Naive thymus-derived CD4-positive, alpha-beta T cell (primary cell): ENCODE measurements at regions not wholly inside any gene's neighbourhood (a gene's known extent, or its start where the extent isn't known, plus 50 kb on each side); places are given as distances from the start of the nearest gene placed in this dataset.
"Not testable (repeated sequence)": the region's sequence is repeated elsewhere in the genome, so short reads cannot be mapped to it uniquely, and the experiment has no call there.

Experiments
- ATAC-seq: fragments of 150-1000 bp; cut with Tn5 transposase; 2 replicates; pipeline ENCODE4 v1.10.0; 2021; ENCODE audit warnings: mild to moderate bottlenecking, moderate library complexity
- CTCF ChIA-PET: fragments of 350-600 bp; sonication (Branson Sonifier 250); formaldehyde crosslinking; loops from one replicate; lab custom pipeline; 2021; ENCODE audit warnings: antibody characterized with exemption; lab: Charles Lee
- POLR2A ChIA-PET: fragments of 350-600 bp; sonication (Branson Sonifier 250); formaldehyde crosslinking; loops from one replicate; lab custom pipeline; 2021; ENCODE audit warnings: antibody characterized with exemption, inconsistent platforms; lab: Charles Lee
- DNase-seq, 9 donors: peaks; one replicate each; pipeline versions ENCODE4 v3.0.0 to v3.0.0-alpha.2; 2020 to 2022; ENCODE audit warnings: mixed read lengths in 1 of 9
- H3K27ac ChIP-seq: one replicate; pipeline ENCODE4 v1.7.0; 2013; ENCODE audit warnings: mild to moderate bottlenecking, low read depth, low read length, moderate library complexity
- H3K27me3 ChIP-seq, 2 donors: one replicate each; pipeline ENCODE4 v1.7.0; 2013; ENCODE audit warnings: low read length in 2 of 2, mild to moderate bottlenecking in 2 of 2, moderate library complexity in 2 of 2; ENCODE audit not compliant: control insufficient read depth in 2 of 2, insufficient read depth in 2 of 2
- H3K36me3 ChIP-seq, 3 experiments: 1 replicate in 2 of 3; 2 replicates in 1 of 3; pipeline ENCODE4 v1.7.0; 2013; ENCODE audit warnings: low read length in 3 of 3, mild to moderate bottlenecking in 3 of 3, moderate library complexity in 1 of 3; ENCODE audit not compliant: insufficient read depth in 3 of 3, control insufficient read depth in 2 of 3
- H3K4me1 ChIP-seq, 2 donors: one replicate each; pipeline ENCODE4 v1.7.0; 2013; ENCODE audit warnings: low read length in 2 of 2, mild to moderate bottlenecking in 2 of 2, moderate library complexity in 1 of 2; ENCODE audit not compliant: control insufficient read depth in 2 of 2, insufficient read depth in 2 of 2
- H3K4me3 ChIP-seq: 2 replicates; pipeline ENCODE4 v1.7.0; 2013; ENCODE audit warnings: mild to moderate bottlenecking, low read length
- H3K9me3 ChIP-seq, 3 experiments: 1 replicate in 2 of 3; 2 replicates in 1 of 3; pipeline ENCODE4 v1.7.0; 2013; ENCODE audit warnings: low read length in 3 of 3; ENCODE audit not compliant: control insufficient read depth in 2 of 3
- H3K27ac Mint-ChIP-seq, 9 donors: one replicate each; pipeline ENCODE4 v1.8.0; 2020 to 2022; ENCODE audit warnings: mixed read lengths in 9 of 9, mild to moderate bottlenecking in 8 of 9, moderate library complexity in 5 of 9, inconsistent platforms in 2 of 9
- H3K27me3 Mint-ChIP-seq, 5 donors: one replicate each; pipeline ENCODE4 v1.8.0; 2021 to 2022; ENCODE audit warnings: mixed read lengths in 5 of 5, mild to moderate bottlenecking in 1 of 5
- H3K36me3 Mint-ChIP-seq, 5 donors: one replicate each; pipeline ENCODE4 v1.8.0; 2020 to 2022; ENCODE audit warnings: mixed read lengths in 5 of 5, mild to moderate bottlenecking in 3 of 5, inconsistent platforms in 1 of 5
- H3K4me1 Mint-ChIP-seq, 7 donors: one replicate each; pipeline ENCODE4 v1.8.0; 2020 to 2022; ENCODE audit warnings: mixed read lengths in 7 of 7, mild to moderate bottlenecking in 3 of 7, inconsistent platforms in 1 of 7
- H3K4me3 Mint-ChIP-seq, 10 donors: one replicate each; pipeline ENCODE4 v1.8.0; 2020 to 2022; ENCODE audit warnings: mild to moderate bottlenecking in 10 of 10, mixed read lengths in 10 of 10, moderate library complexity in 6 of 10, inconsistent platforms in 2 of 10
- H3K9me3 Mint-ChIP-seq, 11 donors: one replicate each; pipeline ENCODE4 v1.8.0; 2020 to 2022; ENCODE audit warnings: mixed read lengths in 11 of 11, mild to moderate bottlenecking in 4 of 11, inconsistent platforms in 1 of 11, moderate library complexity in 1 of 11
- intact Hi-C, 2 donors: fragments of 100-400 bp; cut with micrococcal nuclease; formaldehyde crosslinking; loops; one replicate each; pipeline ENCODE4 v1.15.1; 2023

DNA sequence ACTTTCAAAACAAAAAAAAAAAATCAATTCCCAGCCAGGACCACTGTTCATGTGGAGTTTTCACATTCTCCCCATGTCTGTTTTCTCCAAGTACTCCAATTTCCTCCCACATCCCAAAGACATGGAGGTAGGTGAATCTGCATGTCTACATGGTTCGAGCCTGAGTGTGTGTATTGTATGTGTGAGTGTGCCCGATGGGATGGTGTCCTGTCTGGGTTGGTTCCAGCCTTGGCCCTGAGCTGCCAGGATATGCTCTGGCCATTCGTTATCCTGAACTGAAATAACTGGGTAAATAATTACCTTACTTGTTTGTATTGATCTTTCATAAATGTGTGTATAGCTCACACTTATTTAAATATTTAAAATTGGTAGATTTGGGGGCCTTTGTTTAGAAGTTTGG, 452.3 kb upstream of the RORB start:
- ChIA-PET CTCF (no interaction called here), POLR2A (no interaction called here)
- H3K9me3 ChIP-seq: no peaks in the 10 kb centered on the region
- H3K4me3 ChIP-seq: no peak overlapping the region
- H3K36me3 ChIP-seq: no peaks in the 10 kb centered on the region
- H3K27ac Mint-ChIP-seq: no peak overlapping the region
- DNase-seq (no peak), ATAC-seq (no peak)
- H3K36me3 Mint-ChIP-seq: no peaks in the 10 kb centered on the region
- H3K9me3 Mint-ChIP-seq: peaks cover 0 to 8% (median 0%) of the 10 kb centered on the region in 11 donors
- H3K4me3 Mint-ChIP-seq: no peak overlapping the region
- intact Hi-C loops: no loop called here
- H3K4me1 ChIP-seq: no peaks in the 10 kb centered on the region
- no peak overlapping the region for H3K27ac ChIP-seq
- peaks cover 0 to 1% (median 0%) of the 10 kb centered on the region in 7 donors for H3K4me1 Mint-ChIP-seq
- no peaks in the 10 kb centered on the region for H3K27me3 Mint-ChIP-seq
- no peaks in the 10 kb centered on the region for H3K27me3 ChIP-seq

DNA sequence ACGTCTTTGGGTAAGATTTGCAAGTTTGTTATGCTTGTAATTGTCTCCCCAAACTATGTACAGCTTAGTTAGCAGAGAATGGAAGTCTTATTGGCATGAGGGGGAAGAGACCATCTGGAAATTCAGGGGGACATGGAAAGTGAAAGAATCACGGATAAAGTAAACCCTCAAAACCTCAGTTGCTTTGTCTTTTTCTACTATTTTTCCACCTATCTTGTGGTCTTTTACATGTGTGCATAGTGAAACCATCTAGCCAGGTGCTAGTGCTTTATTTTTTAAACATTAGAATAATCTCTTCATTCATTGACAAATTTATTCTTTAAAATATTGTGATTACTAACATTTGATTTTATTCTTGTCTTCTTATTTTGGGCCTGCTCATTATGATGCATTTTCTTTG, 441.1 kb upstream of the RORB start:
- no peaks in the 10 kb centered on the region for H3K36me3 ChIP-seq
- POLR2A ChIA-PET: no interaction called here
- intact Hi-C loops: no loop called here

DNA sequence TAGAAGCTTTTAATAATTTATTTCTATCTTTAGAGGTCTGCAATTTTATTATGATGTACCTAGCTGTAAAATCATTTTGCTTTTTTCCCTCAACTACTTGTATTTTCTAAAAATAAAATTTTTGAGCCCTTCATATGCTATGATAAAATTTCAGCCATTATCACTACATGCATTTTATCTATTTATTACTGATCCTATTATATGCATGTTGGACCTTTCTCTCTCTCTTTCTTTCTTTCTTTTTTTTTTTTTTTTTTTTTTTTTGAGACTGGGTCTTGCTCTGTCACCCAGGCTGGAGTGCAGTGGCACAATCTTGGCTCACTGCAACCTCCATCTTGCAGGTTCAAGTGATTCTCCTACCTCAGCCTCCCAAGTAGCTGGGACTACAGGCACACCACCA, 440.1 kb upstream of the RORB start:
- H3K27me3 ChIP-seq, ATAC-seq, H3K36me3 ChIP-seq, H3K4me3 ChIP-seq, H3K9me3 ChIP-seq, H3K27me3 Mint-ChIP-seq, H3K36me3 Mint-ChIP-seq, H3K4me1 ChIP-seq, CTCF ChIA-PET, H3K27ac ChIP-seq, H3K4me1 Mint-ChIP-seq, H3K4me3 Mint-ChIP-seq, POLR2A ChIA-PET, DNase-seq, intact Hi-C loops, H3K27ac Mint-ChIP-seq: not testable (repeated sequence)
- H3K9me3 Mint-ChIP-seq: peaks cover 0 to 21% (median 4%) of the 10 kb centered on the region in 11 donors

More for the DNA sequence above, 441.1 kb upstream of the RORB start:
- peaks cover 0 to 16% (median 3%) of the 10 kb centered on the region in 11 donors for H3K9me3 Mint-ChIP-seq
- no peak overlapping the region for H3K27ac Mint-ChIP-seq
- Histone ChIP-seq H3K4me1 (no peaks in the 10 kb centered on the region), H3K27ac (no peak overlapping the region), H3K27me3 (no peaks in the 10 kb centered on the region), H3K4me3 (no peak overlapping the region), H3K9me3 (no peaks in the 10 kb centered on the region)
- no peak overlapping the region for H3K4me3 Mint-ChIP-seq
- CTCF ChIA-PET: no interaction called here
- H3K27me3 Mint-ChIP-seq: no peaks in the 10 kb centered on the region
- H3K4me1 Mint-ChIP-seq: no peaks in the 10 kb centered on the region
- DNase-seq (no peak), ATAC-seq (no peak)
- no peaks in the 10 kb centered on the region for H3K36me3 Mint-ChIP-seq

DNA sequence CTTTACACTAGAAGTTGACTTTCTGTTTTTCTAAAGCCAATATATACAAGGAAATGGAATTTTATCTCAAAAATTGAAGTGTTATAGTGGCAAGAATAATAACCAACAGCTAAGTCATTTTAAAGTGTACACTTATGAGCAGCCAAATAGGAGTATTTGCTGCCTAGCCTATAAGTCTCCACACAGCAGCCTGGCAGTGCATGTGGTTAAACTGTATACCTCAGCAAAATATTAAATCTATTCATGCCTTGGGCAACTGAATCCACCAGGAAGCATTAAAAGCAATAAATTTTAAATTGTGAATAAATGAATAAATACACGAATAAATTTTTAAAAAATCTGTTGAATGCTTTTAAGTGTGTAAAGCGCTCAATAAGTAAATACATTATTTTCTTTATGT, 432.4 kb upstream of the RORB start:
- Histone ChIP-seq H3K36me3 (no peaks in the 10 kb centered on the region), H3K27me3 (no peaks in the 10 kb centered on the region), H3K4me3 (no peak overlapping the region), H3K4me1 (no peaks in the 10 kb centered on the region), H3K27ac (no peak overlapping the region), H3K9me3 (no peaks in the 10 kb centered on the region)
- intact Hi-C loops: no loop called here
- no peak overlapping the region for H3K4me3 Mint-ChIP-seq
- H3K27ac Mint-ChIP-seq: no peak overlapping the region
- peaks cover 0 to 34% (median 4%) of the 10 kb centered on the region in 11 donors for H3K9me3 Mint-ChIP-seq
- no peaks in the 10 kb centered on the region for H3K27me3 Mint-ChIP-seq
- ATAC-seq: no peak
- ChIA-PET CTCF (no interaction called here), POLR2A (no interaction called here)
- peaks cover 0 to 4% (median 0%) of the 10 kb centered on the region in 5 donors for H3K36me3 Mint-ChIP-seq
- no peaks in the 10 kb centered on the region for H3K4me1 Mint-ChIP-seq
- DNase-seq: no peak

DNA sequence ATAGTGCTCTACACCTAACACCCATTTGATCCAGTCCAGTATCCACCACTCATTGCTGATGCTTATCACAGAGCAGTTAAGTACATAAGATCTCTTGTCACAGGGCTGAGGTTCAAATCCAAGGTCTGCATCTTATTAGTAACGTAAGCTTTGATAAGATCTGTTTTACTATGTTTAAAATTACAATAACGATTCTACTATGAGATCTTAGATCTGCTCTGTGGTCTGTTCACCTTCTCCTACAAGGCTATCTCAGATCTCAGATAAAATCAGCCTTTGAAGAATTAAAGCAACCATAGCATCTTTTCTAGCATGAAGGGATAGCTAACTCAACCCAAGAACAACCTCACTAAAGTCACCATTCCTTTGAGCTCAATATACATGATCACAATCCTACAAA, 431.0 kb upstream of the RORB start:
- Histone ChIP-seq H3K36me3 (no peaks in the 10 kb centered on the region), H3K4me3 (no peak overlapping the region), H3K27me3 (no peaks in the 10 kb centered on the region), H3K9me3 (no peaks in the 10 kb centered on the region), H3K27ac (no peak overlapping the region), H3K4me1 (no peaks in the 10 kb centered on the region)
- intact Hi-C loops: no loop called here
- Mint-ChIP-seq H3K9me3 (peaks cover 0 to 31% (median 4%) of the 10 kb centered on the region in 11 donors), H3K36me3 (peaks cover 0 to 4% (median 0%) of the 10 kb centered on the region in 5 donors), H3K4me3 (no peak overlapping the region), H3K27me3 (no peaks in the 10 kb centered on the region), H3K27ac (no peak overlapping the region), H3K4me1 (no peaks in the 10 kb centered on the region)
- ChIA-PET POLR2A (no interaction called here), CTCF (no interaction called here)
- ATAC-seq (no peak), DNase-seq (no peak)

DNA sequence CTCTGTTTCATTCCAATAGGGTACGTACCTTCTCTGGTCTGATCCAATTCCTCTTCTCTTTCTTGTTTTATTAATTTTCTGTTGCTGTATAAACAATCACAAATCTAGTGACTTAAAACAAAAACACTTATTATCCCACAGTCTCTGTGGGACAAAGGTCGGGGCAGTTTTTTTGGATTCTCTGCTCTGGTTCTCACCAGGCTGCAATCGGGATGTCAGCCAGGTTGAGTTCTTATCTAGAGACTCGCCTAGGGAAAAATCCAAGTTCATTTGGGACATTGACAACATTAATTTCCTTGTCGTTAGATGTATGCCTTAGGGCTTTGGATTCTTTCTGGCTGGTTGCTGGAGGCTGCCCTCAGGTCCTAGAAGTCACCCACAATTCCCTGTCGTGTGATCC, 430.5 kb upstream of the RORB start:
- H3K36me3 ChIP-seq: no peaks in the 10 kb centered on the region
- POLR2A ChIA-PET: no interaction called here
- Mint-ChIP-seq H3K9me3 (peaks cover 1 to 31% (median 4%) of the 10 kb centered on the region in 11 donors), H3K36me3 (peaks cover 0 to 4% (median 0%) of the 10 kb centered on the region in 5 donors), H3K27me3 (no peaks in the 10 kb centered on the region), H3K4me3 (no peak overlapping the region), H3K4me1 (no peaks in the 10 kb centered on the region), H3K27ac (no peak overlapping the region)
- DNase-seq: no peak
- H3K4me3 ChIP-seq: no peak overlapping the region
- CTCF ChIA-PET: no interaction called here
- no peak for ATAC-seq
- no peaks in the 10 kb centered on the region for H3K9me3 ChIP-seq
- no peak overlapping the region for H3K27ac ChIP-seq
- H3K4me1 ChIP-seq: no peaks in the 10 kb centered on the region
- intact Hi-C loops: no loop called here
- no peaks in the 10 kb centered on the region for H3K27me3 ChIP-seq

DNA sequence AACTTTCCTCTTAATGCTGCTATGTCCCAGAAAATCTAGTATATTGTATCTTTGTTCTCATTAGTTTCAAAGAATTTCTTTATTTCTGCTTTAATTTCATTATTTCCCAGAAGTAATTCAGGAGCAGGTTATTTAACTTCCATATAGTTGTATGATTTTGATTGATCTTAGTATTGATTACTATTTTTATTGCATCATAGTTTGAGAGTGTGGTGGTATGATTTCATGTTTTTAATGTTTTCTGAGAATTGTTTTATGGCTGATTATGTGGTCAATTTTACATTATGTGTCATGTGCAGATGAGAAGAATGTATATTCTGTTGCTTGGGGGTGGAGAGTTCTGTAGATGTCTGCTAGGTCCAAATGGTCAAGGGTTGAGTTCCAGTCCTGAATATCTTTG, 425.6 kb upstream of the RORB start:
- intact Hi-C loops: no loop called here
- no peaks in the 10 kb centered on the region for H3K27me3 Mint-ChIP-seq
- Histone ChIP-seq H3K27me3 (no peaks in the 10 kb centered on the region), H3K27ac (no peak overlapping the region), H3K9me3 (no peaks in the 10 kb centered on the region), H3K4me3 (no peak overlapping the region), H3K36me3 (no peaks in the 10 kb centered on the region), H3K4me1 (no peaks in the 10 kb centered on the region)
- peaks cover 0 to 28% (median 5%) of the 10 kb centered on the region in 11 donors for H3K9me3 Mint-ChIP-seq
- H3K27ac Mint-ChIP-seq: no peak overlapping the region
- DNase-seq (no peak), ATAC-seq (no peak)
- POLR2A ChIA-PET: no interaction called here
- no peaks in the 10 kb centered on the region for H3K36me3 Mint-ChIP-seq
- H3K4me1 Mint-ChIP-seq: no peaks in the 10 kb centered on the region
- H3K4me3 Mint-ChIP-seq: no peak overlapping the region
- CTCF ChIA-PET: no interaction called here
